ENCODE measurements at regions not wholly inside any gene's neighbourhood (a gene's known extent, or its start where the extent isn't known, plus 50 kb on each side); places are given as distances from the start of the nearest gene placed in this dataset.

GRCh38 chr11:69986830-69987229 lies 91.3 kb upstream of the ANO1 start:
- no peak for ATAC-seq
- H3K4me1 ChIP-seq (ENCODE audit: low read depth): no peaks in the 10 kb centered on the region
- TF ChIP-seq CTCF (IDR thresholded peaks at IDR 0.05): no peak
- H3K36me3 ChIP-seq (ENCODE audit: low read depth): no peaks in the 10 kb centered on the region
- intact Hi-C loops (cut with DNase I, micrococcal nuclease): no loop called here
- H3K4me3 ChIP-seq: no peak overlapping the region
- no peak for DNase-seq
- no peaks in the 10 kb centered on the region for H3K9me3 ChIP-seq

DNA sequence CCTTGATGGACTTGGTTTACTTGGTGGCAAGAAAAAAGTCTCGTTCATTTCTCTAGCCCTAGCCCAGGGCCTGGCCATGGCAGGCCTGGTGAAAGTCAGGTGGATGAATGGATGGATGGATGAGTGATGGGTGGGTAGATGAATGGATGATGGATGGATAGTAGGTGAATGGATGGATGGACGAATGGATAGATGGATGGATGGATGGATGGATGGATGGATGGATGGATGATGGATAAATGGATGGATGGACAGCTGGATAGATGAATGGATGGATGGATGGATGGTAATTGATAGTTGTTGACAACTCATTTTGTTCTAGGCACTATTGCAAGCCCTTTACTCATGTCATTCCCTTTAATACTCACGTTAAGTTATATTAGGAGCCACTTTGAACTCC lies 86.1 kb upstream of the ANO1 start:
- no peak for TF ChIP-seq CTCF (IDR thresholded peaks at IDR 0.05)
- ATAC-seq (no peak), DNase-seq (no peak)
- Histone ChIP-seq H3K9me3 (no peaks in the 10 kb centered on the region), H3K4me3 (no peak overlapping the region), H3K36me3 (ENCODE audit: low read depth) (no peaks in the 10 kb centered on the region), H3K4me1 (ENCODE audit: low read depth) (no peaks in the 10 kb centered on the region)
- intact Hi-C loops (cut with DNase I, micrococcal nuclease): no loop called here

DNA sequence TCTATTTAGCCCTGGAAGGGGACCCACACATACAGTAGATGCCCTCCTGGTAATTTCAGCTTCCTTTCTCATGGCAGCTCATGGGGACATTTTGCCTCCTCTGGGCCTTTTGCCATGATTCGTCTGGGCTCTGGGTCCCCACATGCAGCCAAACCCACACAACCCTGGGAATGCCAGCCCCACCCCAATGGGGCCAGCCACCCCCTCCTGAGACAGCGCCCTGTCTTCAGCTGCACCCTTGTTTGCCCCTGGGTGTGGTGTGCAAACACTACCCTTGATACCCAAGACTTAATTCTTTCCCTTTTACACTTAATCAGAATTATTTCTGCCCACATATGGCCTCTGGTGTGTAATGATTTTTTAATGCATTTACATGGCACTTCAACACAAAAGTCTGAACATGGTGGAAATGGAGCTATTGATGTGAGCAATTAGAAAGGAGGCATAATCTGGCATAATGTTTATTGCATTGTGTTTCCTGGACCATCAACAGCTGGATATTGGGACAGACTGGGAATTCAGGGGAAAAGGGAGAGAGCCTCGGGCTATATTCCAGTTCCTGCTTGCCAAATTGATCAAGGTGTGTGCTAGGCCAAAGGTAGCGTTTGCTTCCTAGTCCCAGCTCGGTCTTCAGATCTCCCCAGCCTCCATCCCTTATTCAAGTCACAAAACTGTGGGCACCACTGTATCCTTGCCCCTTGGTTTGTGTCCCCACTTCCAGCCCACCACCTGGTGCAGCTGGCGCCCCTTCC lies 85.0 kb upstream of the ANO1 start:
- intact Hi-C loops (cut with DNase I, micrococcal nuclease): no loop called here
- Histone ChIP-seq H3K36me3 (ENCODE audit: low read depth) (no peaks in the 10 kb centered on the region), H3K9me3 (no peaks in the 10 kb centered on the region), H3K4me3 (no peak overlapping the region), H3K4me1 (ENCODE audit: low read depth) (no peaks in the 10 kb centered on the region)
- DNase-seq: peak; percentile 52 to 82 (median 62)
- ATAC-seq: peak; percentile 92
- TF ChIP-seq CTCF (IDR thresholded peaks at IDR 0.05): no peak

DNA sequence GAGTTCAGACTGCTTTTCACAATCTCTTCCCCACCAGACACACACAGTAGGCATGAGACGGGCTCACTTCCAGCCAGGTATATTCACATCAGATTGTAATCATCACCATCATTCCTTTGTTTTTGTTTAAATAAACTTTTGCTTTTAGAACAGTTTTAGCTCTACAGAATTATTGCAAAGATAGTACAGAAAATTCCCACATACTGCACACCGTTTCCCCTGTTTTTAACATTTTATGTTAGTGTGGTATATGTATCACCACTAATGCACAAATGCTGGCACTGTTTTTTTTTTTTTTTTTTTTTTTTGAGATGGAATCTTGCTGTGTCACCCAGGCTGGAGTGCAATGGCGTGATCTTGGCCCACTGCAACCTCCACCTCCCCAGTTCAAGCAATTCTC lies 83.3 kb upstream of the ANO1 start:
- H3K4me3 ChIP-seq: no peak overlapping the region
- H3K9me3 ChIP-seq: no peaks in the 10 kb centered on the region
- DNase-seq (no peak), ATAC-seq (no peak)
- intact Hi-C loops (cut with DNase I, micrococcal nuclease): no loop called here
- TF ChIP-seq CTCF (IDR thresholded peaks at IDR 0.05): no peak
- no peaks in the 10 kb centered on the region for H3K36me3 ChIP-seq (ENCODE audit: low read depth)
- no peaks in the 10 kb centered on the region for H3K4me1 ChIP-seq (ENCODE audit: low read depth)

- Histone ChIP-seq H3K9me3 (no peaks in the 10 kb centered on the region), H3K4me3 (no peak overlapping the region), H3K36me3 (ENCODE audit: low read depth) (no peaks in the 10 kb centered on the region), H3K4me1 (ENCODE audit: low read depth) (no peaks in the 10 kb centered on the region)
- ATAC-seq (no peak), DNase-seq (no peak)
- no peak for TF ChIP-seq CTCF (IDR thresholded peaks at IDR 0.05)
- intact Hi-C loops (cut with DNase I, micrococcal nuclease): no loop called here
Measured at GRCh38 chr11:69995697-69996096, 82.4 kb upstream of the ANO1 start.

GRCh38 chr11:69996451-69996850 lies 81.7 kb upstream of the ANO1 start:
- H3K4me1 ChIP-seq (ENCODE audit: low read depth): no peaks in the 10 kb centered on the region
- no peaks in the 10 kb centered on the region for H3K36me3 ChIP-seq (ENCODE audit: low read depth)
- no peaks in the 10 kb centered on the region for H3K9me3 ChIP-seq
- H3K4me3 ChIP-seq: no peak overlapping the region
- no peak for TF ChIP-seq CTCF (IDR thresholded peaks at IDR 0.05)
- no peak for ATAC-seq
- no peak for DNase-seq
- intact Hi-C loops (cut with DNase I, micrococcal nuclease): no loop called here

Data from mucosa of descending colon (tissue), 3 donors.